Iris pigment epithelial cell (primary cell): ENCODE measurements at regions not wholly inside any gene's neighbourhood (a gene's known extent, or its start where the extent isn't known, plus 50 kb on each side); places are given as distances from the start of the nearest gene placed in this dataset.

Source experiments
- DNase-seq: peaks from one replicate; pipeline ENCODE4 v3.0.0-alpha.2; 2011; ENCODE audit warnings: low read depth

- peak; percentile 97 for DNase-seq
Measured at GRCh38 chr9:105064248-105065097, 136.5 kb upstream of the ABCA1 start.

GRCh38 chr9:105065098-105066088 lies 137.4 kb upstream of the ABCA1 start:
- no peak for DNase-seq

GRCh38 chr9:105066275-105066865 lies 138.4 kb upstream of the ABCA1 start:
- DNase-seq: no peak

GRCh38 chr9:105067895-105068580 lies 140.1 kb upstream of the ABCA1 start:
- DNase-seq: peak; percentile 98

GRCh38 chr9:105069285-105069684 lies 141.3 kb upstream of the ABCA1 start:
- DNase-seq: no peak

GRCh38 chr9:105069696-105070095 lies 141.7 kb upstream of the ABCA1 start:
- DNase-seq: peak; percentile 63

GRCh38 chr9:105070176-105070575 lies 142.2 kb upstream of the ABCA1 start:
- peak; percentile 73 for DNase-seq

- DNase-seq: no peak
Measured at GRCh38 chr9:105072476-105072875, 144.5 kb upstream of the ABCA1 start.

GRCh38 chr9:105073147-105073546 lies 145.2 kb upstream of the ABCA1 start:
- peak; percentile 53 for DNase-seq

- DNase-seq: peak; percentile 55
Measured at GRCh38 chr9:105074491-105074890, 146.5 kb upstream of the ABCA1 start.

GRCh38 chr9:105076729-105077128 lies 148.8 kb upstream of the ABCA1 start:
- no peak for DNase-seq

GRCh38 chr9:105079457-105079856 lies 151.5 kb upstream of the ABCA1 start:
- no peak for DNase-seq

- no peak for DNase-seq
Measured at GRCh38 chr9:105082843-105083242, 154.9 kb upstream of the ABCA1 start.

GRCh38 chr9:105083256-105083655 lies 155.3 kb upstream of the ABCA1 start:
- DNase-seq: no peak

- DNase-seq: peak; percentile 14
Measured at GRCh38 chr9:105087910-105088898, 156.2 kb upstream of the SLC44A1 start.

- DNase-seq: no peak
Measured at GRCh38 chr9:105089874-105090273, 154.6 kb upstream of the SLC44A1 start.

- DNase-seq: no peak
Measured at GRCh38 chr9:105091004-105091640, 153.3 kb upstream of the SLC44A1 start.

GRCh38 chr9:105093685-105094084 lies 150.8 kb upstream of the SLC44A1 start:
- no peak for DNase-seq

GRCh38 chr9:105098370-105098769 lies 146.1 kb upstream of the SLC44A1 start:
- DNase-seq: no peak

GRCh38 chr9:105103776-105104175 lies 140.7 kb upstream of the SLC44A1 start:
- no peak for DNase-seq
